ENCODE measurements at regions not wholly inside any gene's neighbourhood (a gene's known extent, or its start where the extent isn't known, plus 50 kb on each side); places are given as distances from the start of the nearest gene placed in this dataset.

DNA sequence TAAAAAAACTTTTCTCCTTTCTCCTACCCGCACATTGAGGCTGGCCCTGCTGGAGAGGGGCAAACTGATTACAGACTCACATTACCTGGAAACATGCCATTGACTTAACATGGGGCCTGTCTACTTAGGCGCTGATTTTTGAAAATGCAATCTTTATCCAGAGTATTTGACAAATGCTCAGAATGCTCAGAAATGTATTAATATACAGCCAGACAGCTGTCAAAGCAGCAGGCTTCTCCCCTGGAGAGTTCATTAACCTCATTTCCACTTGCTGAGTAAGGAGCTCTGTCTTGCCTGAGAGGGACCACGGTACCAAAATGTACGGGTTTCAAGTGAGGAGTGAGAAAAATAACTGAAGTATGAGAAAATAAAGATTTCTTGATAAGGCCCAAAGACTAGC lies 95.7 kb downstream of the PAX1 start:
- Histone ChIP-seq H3K4me1 (ENCODE audit: control insufficient read depth in 1 of 2, insufficient read depth in 1 of 2, low read depth in 1 of 2, low read length in 1 of 2) (no peaks in the 10 kb centered on the region), H3K27me3 (no peaks in the 10 kb centered on the region), H3K27ac (no peak overlapping the region), H3K36me3 (no peaks in the 10 kb centered on the region), H3K4me3 (ENCODE audit: low read depth in 1 of 2, low read length in 1 of 2) (no peak overlapping the region), H3K9me3 (no peaks in the 10 kb centered on the region)
- TF ChIP-seq, protein P1, sequence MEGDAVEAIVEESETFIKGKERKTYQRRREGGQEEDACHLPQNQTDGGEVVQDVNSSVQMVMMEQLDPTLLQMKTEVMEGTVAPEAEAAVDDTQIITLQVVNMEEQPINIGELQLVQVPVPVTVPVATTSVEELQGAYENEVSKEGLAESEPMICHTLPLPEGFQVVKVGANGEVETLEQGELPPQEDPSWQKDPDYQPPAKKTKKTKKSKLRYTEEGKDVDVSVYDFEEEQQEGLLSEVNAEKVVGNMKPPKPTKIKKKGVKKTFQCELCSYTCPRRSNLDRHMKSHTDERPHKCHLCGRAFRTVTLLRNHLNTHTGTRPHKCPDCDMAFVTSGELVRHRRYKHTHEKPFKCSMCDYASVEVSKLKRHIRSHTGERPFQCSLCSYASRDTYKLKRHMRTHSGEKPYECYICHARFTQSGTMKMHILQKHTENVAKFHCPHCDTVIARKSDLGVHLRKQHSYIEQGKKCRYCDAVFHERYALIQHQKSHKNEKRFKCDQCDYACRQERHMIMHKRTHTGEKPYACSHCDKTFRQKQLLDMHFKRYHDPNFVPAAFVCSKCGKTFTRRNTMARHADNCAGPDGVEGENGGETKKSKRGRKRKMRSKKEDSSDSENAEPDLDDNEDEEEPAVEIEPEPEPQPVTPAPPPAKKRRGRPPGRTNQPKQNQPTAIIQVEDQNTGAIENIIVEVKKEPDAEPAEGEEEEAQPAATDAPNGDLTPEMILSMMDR (IDR thresholded peaks at IDR 0.05): no peak

DNA sequence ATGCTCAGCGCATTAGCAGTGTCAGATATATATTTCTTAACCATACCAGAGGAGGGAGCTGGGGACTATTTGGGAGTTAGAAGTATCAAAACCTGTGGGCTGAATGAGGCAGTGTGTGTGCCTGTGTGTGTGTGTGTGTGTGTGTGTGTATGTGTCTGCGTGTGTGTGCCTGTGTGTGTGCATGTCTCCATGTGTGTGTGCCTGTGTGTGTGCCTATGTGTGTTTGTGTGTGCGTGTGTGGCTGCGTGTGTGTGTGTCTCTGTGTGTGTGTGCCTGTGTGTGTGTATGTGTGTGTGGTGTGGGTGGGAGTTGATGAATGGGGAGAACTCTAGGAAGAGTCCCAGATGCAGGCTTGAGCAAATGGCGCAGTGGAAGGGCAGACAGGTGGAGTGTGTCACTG lies 92.9 kb downstream of the PAX1 start:
- H3K36me3 ChIP-seq: no peaks in the 10 kb centered on the region
- H3K27me3 ChIP-seq: no peaks in the 10 kb centered on the region
- no peaks in the 10 kb centered on the region for H3K4me1 ChIP-seq (ENCODE audit: control insufficient read depth in 1 of 2, insufficient read depth in 1 of 2, low read depth in 1 of 2, low read length in 1 of 2)
- no peak overlapping the region for H3K27ac ChIP-seq
- no peak overlapping the region for H3K4me3 ChIP-seq (ENCODE audit: low read depth in 1 of 2, low read length in 1 of 2)
- TF ChIP-seq, protein P1 (IDR thresholded peaks at IDR 0.05): no peak
- no peaks in the 10 kb centered on the region for H3K9me3 ChIP-seq

DNA sequence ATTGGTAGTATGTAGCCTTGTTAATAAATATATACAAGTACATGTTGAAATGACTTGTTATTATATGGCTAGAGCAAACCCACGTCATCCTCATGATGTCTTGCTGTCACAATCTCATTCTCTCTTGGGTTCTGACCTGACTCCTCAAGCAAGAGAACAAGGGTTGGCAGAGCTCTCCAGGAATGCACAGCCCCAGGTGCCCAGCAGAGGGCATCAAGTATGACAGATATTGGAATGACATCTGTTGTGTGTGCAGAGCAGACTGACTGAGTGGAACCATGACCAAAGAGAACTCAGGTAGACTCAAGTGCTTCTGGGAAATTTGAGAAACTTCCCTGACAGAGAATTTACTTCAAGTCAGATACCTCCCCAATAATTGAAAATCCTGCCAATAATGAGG lies 90.6 kb downstream of the PAX1 start:
- TF ChIP-seq, protein P1 (IDR thresholded peaks at IDR 0.05): no peak
- Histone ChIP-seq H3K9me3 (no peaks in the 10 kb centered on the region), H3K27me3 (no peaks in the 10 kb centered on the region), H3K36me3 (no peaks in the 10 kb centered on the region), H3K27ac (no peak overlapping the region), H3K4me3 (ENCODE audit: low read depth in 1 of 2, low read length in 1 of 2) (no peak overlapping the region), H3K4me1 (ENCODE audit: control insufficient read depth in 1 of 2, insufficient read depth in 1 of 2, low read depth in 1 of 2, low read length in 1 of 2) (no peaks in the 10 kb centered on the region)

DNA sequence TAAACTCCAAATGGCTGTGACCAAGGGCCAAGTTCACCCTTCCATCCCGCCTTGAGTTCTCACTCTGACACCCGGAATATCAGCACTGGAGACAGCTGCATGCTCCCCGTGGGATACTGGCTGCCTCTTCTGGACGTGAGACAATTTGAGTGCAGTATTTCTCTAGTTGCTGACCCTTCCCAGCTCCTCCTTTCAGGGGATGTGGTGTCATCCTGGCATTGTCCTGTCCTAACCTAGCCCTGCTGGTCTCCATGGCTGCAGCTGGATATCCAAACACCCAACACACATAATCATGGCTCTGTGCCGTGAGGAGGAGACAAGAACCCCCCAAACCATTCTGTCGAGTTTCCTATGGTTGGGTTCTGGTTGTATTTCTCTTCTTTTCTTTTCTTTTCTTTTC lies 82.6 kb downstream of the PAX1 start:
- Histone ChIP-seq H3K27ac (no peak overlapping the region), H3K4me3 (ENCODE audit: low read depth in 1 of 2, low read length in 1 of 2) (no peak overlapping the region), H3K4me1 (ENCODE audit: control insufficient read depth in 1 of 2, insufficient read depth in 1 of 2, low read depth in 1 of 2, low read length in 1 of 2) (no peaks in the 10 kb centered on the region), H3K27me3 (no peaks in the 10 kb centered on the region), H3K36me3 (no peaks in the 10 kb centered on the region), H3K9me3 (no peaks in the 10 kb centered on the region)
- TF ChIP-seq, protein P1 (IDR thresholded peaks at IDR 0.05): no peak

DNA sequence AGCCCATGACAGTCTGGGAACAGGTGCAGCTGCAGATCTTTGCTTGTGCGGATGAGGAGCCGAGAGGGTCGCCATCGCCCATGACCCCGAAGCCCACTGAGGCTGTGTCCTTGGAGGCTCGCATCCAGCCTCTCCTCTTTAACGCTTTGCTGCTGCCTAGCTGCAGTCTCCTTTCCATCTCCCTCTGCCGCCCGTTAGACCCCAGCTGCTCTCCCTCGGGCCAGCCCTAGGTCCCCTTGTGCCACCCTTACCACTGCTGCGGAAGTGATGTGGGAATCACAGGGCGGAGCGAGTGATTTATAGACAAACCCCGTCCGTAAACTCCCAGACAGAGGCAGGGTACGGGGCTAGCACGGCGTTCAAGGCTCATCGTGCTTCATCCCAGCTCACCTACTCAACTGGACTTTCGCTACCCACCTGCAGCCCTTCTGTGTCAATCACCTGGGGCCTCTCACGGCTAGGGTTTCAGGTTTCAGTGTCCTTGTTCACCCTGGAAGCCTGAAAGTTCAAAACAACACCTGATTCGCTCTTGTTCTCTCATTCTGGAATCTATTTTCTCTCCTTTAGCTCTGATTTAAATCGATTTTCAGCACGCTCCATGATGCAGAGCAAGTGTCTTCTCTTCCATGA lies 76.1 kb downstream of the PAX1 start:
- TF ChIP-seq, protein P1 (IDR thresholded peaks at IDR 0.05): no peak
- Histone ChIP-seq H3K4me1 (ENCODE audit: control insufficient read depth in 1 of 2, insufficient read depth in 1 of 2, low read depth in 1 of 2, low read length in 1 of 2) (no peaks in the 10 kb centered on the region), H3K36me3 (no peaks in the 10 kb centered on the region)

DNA sequence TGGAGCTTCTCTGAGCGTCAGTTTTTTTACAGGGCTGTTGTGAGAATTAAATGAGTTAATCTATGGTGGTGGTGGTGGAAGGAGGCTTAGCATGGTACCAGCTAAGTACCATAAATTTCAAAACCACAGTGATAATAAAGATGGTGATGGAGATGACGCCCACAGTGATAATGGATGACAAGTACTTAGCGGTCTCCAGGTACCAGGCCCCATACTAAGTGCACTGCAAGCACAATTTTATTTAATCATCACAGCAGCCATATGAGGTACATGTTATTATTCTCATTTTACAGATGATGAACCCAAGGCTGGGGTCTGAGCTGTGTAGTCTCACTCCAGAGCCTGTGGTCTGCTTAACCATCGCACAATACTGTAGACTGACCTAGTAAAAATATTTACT lies 75.1 kb downstream of the PAX1 start:
- no peak overlapping the region for H3K27ac ChIP-seq
- H3K4me1 ChIP-seq (ENCODE audit: control insufficient read depth in 1 of 2, insufficient read depth in 1 of 2, low read depth in 1 of 2, low read length in 1 of 2): no peaks in the 10 kb centered on the region
- H3K36me3 ChIP-seq: no peaks in the 10 kb centered on the region
- TF ChIP-seq, protein P1 (IDR thresholded peaks at IDR 0.05): no peak
- H3K9me3 ChIP-seq: no peaks in the 10 kb centered on the region
- H3K4me3 ChIP-seq (ENCODE audit: low read depth in 1 of 2, low read length in 1 of 2): no peak overlapping the region
- H3K27me3 ChIP-seq: no peaks in the 10 kb centered on the region

More for the DNA sequence above, 76.1 kb downstream of the PAX1 start:
- Histone ChIP-seq H3K27ac (no peak overlapping the region), H3K4me3 (ENCODE audit: low read depth in 1 of 2, low read length in 1 of 2) (no peak overlapping the region), H3K9me3 (no peaks in the 10 kb centered on the region), H3K27me3 (no peaks in the 10 kb centered on the region)

All from neutrophil (primary cell).